ENCODE measurements at regions not wholly inside any gene's neighbourhood (a gene's known extent, or its start where the extent isn't known, plus 50 kb on each side); places are given as distances from the start of the nearest gene placed in this dataset.

GRCh38 chr1:185650602-185651230, 83.5 kb upstream of the HMCN1 start:
- CTCF ChIA-PET, result no interaction called here

More at GRCh38 chr1:185650602-185651230, 83.5 kb upstream of the HMCN1 start:
- Histone ChIP-seq H3K36me3 (ENCODE audit: control insufficient read depth, insufficient read depth, low read length) (no peaks in the 10 kb centered on the region), H3K79me1 (ENCODE audit: low read depth in 1 of 2, low read length in 2 of 2) (no peaks in the 10 kb centered on the region), H3K18ac (ENCODE audit: low read depth, low read length) (no peak overlapping the region), H4K8ac (ENCODE audit: low read depth in 2 of 2, low read length in 2 of 2) (no peak overlapping the region), H3K14ac (replicated peaks; ENCODE audit: low read depth, low read length) (no peak overlapping the region), H3K4ac (ENCODE audit: low read depth, low read length) (no peak overlapping the region; the same call in 1 of the 2 replicates), H3K27me3 (ENCODE audit: control insufficient read depth, insufficient read depth, low read length) (no peaks in the 10 kb centered on the region), H3K9me3 (ENCODE audit: control insufficient read depth, insufficient read depth, low read length) (peaks cover 4% of the 10 kb centered on the region; the same call in 1 of the 2 replicates), H3K9ac (ENCODE audit: low read depth, low read length) (no peak overlapping the region), H2BK20ac (ENCODE audit: low read depth, low read length) (no peak overlapping the region; the same call in 1 of the 2 replicates), H3K23ac (ENCODE audit: low read depth, low read length) (no peak overlapping the region), H3K56ac (ENCODE audit: extremely low read depth, insufficient read depth, low read length) (no peak overlapping the region), H3K4me3 (ENCODE audit: insufficient read depth, low read depth, low read length) (no peak overlapping the region), H4K5ac (ENCODE audit: low read depth, low read length) (no peak overlapping the region), H2AK9ac (replicated peaks; ENCODE audit: low read depth, low read length, poor library complexity) (no peak overlapping the region), H2BK15ac (ENCODE audit: low read depth, low read length) (no peak overlapping the region), H4K20me1 (ENCODE audit: insufficient read depth, low read length) (no peaks in the 10 kb centered on the region), H3K27ac (ENCODE audit: insufficient read depth, low read length) (no peak overlapping the region), H2BK120ac (ENCODE audit: low read depth, low read length) (no peak overlapping the region), H2BK5ac (ENCODE audit: low read depth, low read length, poor library complexity, severe bottlenecking) (no peak overlapping the region), H2AFZ (replicated peaks; ENCODE audit: low read length, poor library complexity) (no peak overlapping the region), H3K4me1 (ENCODE audit: control insufficient read depth, insufficient read depth, low read length) (peaks cover 2% of the 10 kb centered on the region), H3K4me2 (ENCODE audit: low read depth, low read length) (no peak overlapping the region), H2AK5ac (ENCODE audit: low read depth, low read length) (no peak overlapping the region), H4K91ac (ENCODE audit: insufficient read depth, low read depth, low read length) (no peak overlapping the region), H3K9me1 (ENCODE audit: insufficient read depth, low read length) (peaks cover 5% of the 10 kb centered on the region; the same call in 1 of the 2 replicates)
- in situ Hi-C loops (cut with MboI; ENCODE audit: low sequenced_read_pairs) (no loop called here), dilution Hi-C loops (cut with HindIII; ENCODE audit: low sequenced_read_pairs, unreplicated experiment) (no loop called here), intact Hi-C loops (cut with micrococcal nuclease) (no loop called here)
- POLR2A ChIA-PET (ENCODE audit: unreplicated experiment), result no interaction called here
- BruUV-seq (replicated peaks), result no TSS peak
- ATAC-seq (ENCODE audit: low read depth), result no peak
- TF ChIP-seq FOS (IDR thresholded peaks at IDR 0.05; ENCODE audit: low read depth, low read length) (no peak), CTCF (conservative IDR thresholded peaks at IDR 0.05; ENCODE audit: low read depth, low read length) (no peak), MAFK (IDR thresholded peaks at IDR 0.05; ENCODE audit: low read depth, low read length) (no peak), POLR2A (IDR thresholded peaks at IDR 0.05; ENCODE audit: low read depth, low read length) (no peak), MXI1 (IDR thresholded peaks at IDR 0.05; ENCODE audit: borderline replicate concordance, low read depth, low read length) (no peak), CHD1 (IDR thresholded peaks at IDR 0.05; ENCODE audit: low read depth, low read length) (no peak)
- 100% methylated on average over 2 of the region's 3 CpGs; no CpG with 5 or more reads in 1 of the 2 experiments for WGBS, 2 experiments (ENCODE audit: extremely low coverage in 2 of 2, insufficient read length in 1 of 2)
- no peak for DNase-seq

All from IMR-90 (cell line).